HFF-Myc (cell line): ENCODE measurements at regions not wholly inside any gene's neighbourhood (a gene's known extent, or its start where the extent isn't known, plus 50 kb on each side); places are given as distances from the start of the nearest gene placed in this dataset.

Source experiments
- DNase-seq: peaks from one replicate; pipeline ENCODE4 v3.0.0-alpha.2; 2011; ENCODE audit warnings: low read depth; ENCODE audit errors: extremely low read depth
- H3K4me3 ChIP-seq: replicated peaks from 2 replicates; pipeline ENCODE4 v1.5.1; 2011; ENCODE audit warnings: low read depth, mild to moderate bottlenecking, control low read depth, low read length
- TF ChIP-seq, protein P1 (sequence below): IDR thresholded peaks from 2 replicates; pipeline ENCODE4 v1.5.1; 2012; ENCODE audit warnings: mild to moderate bottlenecking, low read depth, low read length, control low read depth; ENCODE audit errors: missing control alignments

DNA sequence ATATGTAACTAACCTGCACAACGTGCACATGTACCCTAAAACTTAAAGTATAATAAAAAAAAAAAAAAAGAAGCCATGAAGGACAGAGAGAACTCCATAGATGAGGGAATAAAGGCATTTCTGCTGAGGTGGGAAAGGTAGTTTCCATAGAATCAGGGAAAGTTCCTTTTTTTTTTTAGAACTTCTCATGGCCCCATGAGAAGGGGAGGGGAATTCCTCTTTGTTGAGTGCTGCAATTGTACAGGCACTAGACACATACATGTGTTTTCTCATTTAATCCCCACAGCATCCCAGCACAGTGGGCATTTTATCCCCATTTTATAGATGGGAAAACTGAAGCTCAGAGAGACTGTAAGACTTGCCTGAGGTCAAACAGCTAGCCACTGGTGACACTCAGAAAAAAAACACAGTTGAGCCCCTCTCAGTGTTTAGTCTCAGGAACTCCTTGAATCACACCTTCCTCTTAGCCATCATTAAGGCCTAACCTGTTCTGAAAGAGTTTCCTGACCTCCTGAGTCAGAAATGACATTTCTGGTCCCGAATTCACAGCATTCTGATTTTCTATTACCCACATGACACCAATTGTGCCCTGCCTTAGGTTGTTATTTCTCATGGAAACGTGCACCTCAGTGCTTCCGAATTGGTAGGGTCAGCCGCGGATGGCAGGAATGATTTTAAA is 189.3 kb upstream of the G2E3 start:
- no peak overlapping the region for H3K4me3 ChIP-seq
- DNase-seq: no peak
- TF ChIP-seq, protein P1, sequence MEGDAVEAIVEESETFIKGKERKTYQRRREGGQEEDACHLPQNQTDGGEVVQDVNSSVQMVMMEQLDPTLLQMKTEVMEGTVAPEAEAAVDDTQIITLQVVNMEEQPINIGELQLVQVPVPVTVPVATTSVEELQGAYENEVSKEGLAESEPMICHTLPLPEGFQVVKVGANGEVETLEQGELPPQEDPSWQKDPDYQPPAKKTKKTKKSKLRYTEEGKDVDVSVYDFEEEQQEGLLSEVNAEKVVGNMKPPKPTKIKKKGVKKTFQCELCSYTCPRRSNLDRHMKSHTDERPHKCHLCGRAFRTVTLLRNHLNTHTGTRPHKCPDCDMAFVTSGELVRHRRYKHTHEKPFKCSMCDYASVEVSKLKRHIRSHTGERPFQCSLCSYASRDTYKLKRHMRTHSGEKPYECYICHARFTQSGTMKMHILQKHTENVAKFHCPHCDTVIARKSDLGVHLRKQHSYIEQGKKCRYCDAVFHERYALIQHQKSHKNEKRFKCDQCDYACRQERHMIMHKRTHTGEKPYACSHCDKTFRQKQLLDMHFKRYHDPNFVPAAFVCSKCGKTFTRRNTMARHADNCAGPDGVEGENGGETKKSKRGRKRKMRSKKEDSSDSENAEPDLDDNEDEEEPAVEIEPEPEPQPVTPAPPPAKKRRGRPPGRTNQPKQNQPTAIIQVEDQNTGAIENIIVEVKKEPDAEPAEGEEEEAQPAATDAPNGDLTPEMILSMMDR: no peak

DNA sequence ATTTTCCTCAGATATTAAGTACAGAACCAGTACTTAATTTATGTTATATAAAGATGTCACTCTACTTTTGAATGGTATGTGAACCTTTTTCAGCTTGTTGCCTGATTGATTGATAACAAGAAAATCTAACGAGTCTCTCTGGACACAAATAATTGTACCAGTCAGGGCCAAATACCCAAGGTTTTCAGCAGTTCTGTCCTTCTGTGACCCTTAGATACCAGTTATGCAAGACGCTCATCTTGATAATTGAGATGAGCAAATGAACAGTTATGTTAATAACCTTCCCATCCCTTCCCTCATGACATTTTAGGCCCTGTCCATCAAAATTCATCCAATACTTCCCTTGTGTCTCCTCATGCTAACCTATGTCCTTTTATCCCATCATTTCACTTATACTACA is 185.9 kb upstream of the G2E3 start:
- no peak for DNase-seq
- TF ChIP-seq, protein P1: no peak

DNA sequence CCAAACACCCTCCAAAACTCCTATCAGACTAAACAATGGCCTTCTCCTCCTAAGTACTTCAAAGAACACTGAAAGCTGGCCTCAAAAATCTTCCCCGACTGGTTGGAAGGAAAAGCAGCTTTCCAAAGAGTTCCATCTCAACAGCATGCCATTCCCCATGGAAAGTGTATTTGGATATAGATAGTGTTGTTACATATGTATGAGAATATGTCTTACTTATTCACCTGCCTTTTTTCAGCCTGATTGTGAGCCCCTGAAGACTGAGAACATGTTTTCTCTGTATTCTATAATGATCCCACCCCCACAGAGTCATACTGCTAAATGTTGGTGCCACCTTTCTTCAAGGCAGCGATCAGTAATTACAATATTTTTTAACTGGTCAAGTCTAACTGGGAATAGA is 185.4 kb upstream of the G2E3 start:
- DNase-seq: no peak
- TF ChIP-seq, protein P1: no peak
- no peak overlapping the region for H3K4me3 ChIP-seq

More for the DNA sequence above, 185.9 kb upstream of the G2E3 start:
- no peak overlapping the region for H3K4me3 ChIP-seq

DNA sequence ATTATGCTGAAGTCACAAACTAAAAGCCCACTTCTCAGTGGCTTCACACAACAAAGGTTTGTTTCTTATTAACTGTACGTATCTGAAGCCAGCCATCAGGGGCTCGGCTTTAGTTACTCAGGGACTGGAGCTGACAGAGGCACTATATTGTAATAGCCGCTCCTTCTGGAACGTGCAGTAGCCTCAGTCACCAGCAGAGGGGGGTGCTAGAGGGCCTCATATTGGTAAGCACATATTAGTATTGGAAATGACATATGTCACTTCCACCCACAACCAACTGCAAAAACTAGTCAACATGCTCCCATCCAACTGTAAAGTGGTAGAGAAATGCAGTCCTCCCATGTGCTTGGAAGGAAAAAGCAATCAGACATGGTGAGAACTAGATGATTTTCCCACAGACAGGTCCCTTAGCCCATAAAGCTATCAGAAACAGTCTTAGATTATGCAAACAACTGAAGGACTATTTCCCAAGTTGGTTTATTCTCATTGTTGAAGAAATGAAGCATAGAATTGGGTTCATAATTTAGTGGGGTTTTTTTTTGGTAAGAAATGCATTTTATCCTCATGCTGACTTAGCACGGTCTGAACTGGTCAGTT is 183.6 kb upstream of the G2E3 start:
- H3K4me3 ChIP-seq: no peak overlapping the region
- TF ChIP-seq, protein P1: peak; percentile 87
- peak; percentile 37 for DNase-seq

DNA sequence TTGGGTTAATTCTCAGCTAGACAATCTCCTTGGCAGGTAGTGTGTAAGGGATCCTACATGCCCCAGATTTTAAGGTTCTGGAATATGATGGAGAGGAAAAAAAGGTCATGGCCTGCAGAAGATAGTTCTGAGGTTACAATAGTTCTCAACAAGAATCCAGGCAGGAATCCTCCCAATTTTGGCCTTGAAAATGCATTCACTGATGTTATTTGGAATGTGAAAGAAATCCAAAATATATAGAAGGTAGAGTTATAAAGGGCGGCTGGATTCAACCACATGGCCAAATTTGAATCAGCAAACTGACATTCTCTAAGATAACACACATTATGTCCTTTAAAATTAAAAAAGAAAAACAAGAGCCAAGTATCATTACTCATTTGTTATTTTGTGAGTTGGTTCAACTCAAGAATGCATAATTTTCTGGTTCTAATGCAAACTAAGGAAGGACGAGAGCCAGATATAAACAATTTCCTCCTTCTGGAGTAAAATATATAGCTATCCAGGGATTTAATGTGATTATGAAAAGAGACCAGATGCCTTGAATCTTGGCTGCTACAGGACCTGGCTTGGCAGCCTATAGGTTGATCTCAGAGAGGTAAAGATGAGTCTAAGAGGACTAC is 177.0 kb upstream of the G2E3 start:
- DNase-seq: no peak
- TF ChIP-seq, protein P1: no peak
- no peak overlapping the region for H3K4me3 ChIP-seq

DNA sequence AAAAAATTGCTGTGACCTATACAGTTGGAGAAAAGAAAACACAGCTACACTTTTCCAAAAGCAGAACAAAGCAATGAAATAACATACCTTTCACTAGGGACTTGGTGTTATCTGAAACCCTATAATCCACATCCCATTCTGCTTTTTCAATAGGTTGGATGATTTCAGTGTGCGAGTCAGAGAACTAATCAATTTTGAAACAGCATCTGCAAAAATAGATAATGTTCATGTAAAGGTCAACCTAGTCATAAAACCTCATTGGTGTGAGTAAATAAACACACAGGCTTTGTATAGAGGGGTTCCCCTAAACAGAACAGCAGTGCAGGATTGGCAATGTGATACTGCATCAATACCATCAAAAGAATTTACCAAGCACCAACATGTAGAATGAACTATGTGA is 173.0 kb upstream of the G2E3 start:
- TF ChIP-seq, protein P1: no peak
- no peak overlapping the region for H3K4me3 ChIP-seq
- no peak for DNase-seq

DNA sequence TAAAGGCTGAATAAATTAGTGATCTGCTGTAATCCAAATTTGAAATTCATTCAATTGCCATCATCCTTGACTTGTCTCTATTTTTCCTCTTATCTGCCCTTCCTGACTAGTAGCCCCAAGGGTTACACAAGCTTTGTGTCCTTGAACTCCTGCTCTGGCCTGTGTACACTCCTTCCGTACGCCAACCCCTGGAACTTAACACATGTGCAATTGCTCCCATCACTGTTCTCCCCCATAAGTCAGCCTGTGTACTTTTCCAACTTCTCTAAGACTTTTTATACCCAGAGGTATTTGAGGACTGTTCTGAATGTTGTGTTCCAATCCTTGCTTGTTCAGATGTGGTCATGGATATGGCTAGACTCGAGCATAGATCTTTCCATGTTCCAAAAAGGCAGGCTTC is 171.1 kb upstream of the G2E3 start:
- TF ChIP-seq, protein P1: no peak
- no peak for DNase-seq

More for the DNA sequence above, 171.1 kb upstream of the G2E3 start:
- H3K4me3 ChIP-seq: no peak overlapping the region
